ENCODE measurements at regions not wholly inside any gene's neighbourhood (a gene's known extent, or its start where the extent isn't known, plus 50 kb on each side); places are given as distances from the start of the nearest gene placed in this dataset.
A peak's percentile ranks its signal among the peaks of the same experiment; 100 is the strongest.
"Not testable (repeated sequence)": the region's sequence is repeated elsewhere in the genome, so short reads cannot be mapped to it uniquely, and the experiment has no call there.

- DNase-seq (ENCODE audit: low read depth): no peak
Observed at GRCh38 chr1:198933515-198934222, 294.8 kb downstream of the PTPRC start.

GRCh38 chr1:198934426-198934825 is 295.6 kb downstream of the PTPRC start:
- no peak for DNase-seq (ENCODE audit: low read depth)

GRCh38 chr1:198934901-198935305 is 296.1 kb downstream of the PTPRC start:
- DNase-seq (ENCODE audit: low read depth): peak; percentile 63

- peak; percentile 97 for DNase-seq (ENCODE audit: low read depth)
Observed at GRCh38 chr1:198935306-198935921, 296.6 kb downstream of the PTPRC start.

GRCh38 chr1:198936371-198937083 is 297.7 kb downstream of the PTPRC start:
- DNase-seq (ENCODE audit: low read depth): peak; percentile 54

GRCh38 chr1:198937231-198938031 is 298.6 kb downstream of the PTPRC start:
- DNase-seq (ENCODE audit: low read depth): peak; percentile 89

GRCh38 chr1:198939286-198939685 is 300.4 kb downstream of the PTPRC start:
- no peak for DNase-seq (ENCODE audit: low read depth)

GRCh38 chr1:198939956-198940355 is 301.1 kb downstream of the PTPRC start:
- DNase-seq (ENCODE audit: low read depth): no peak

GRCh38 chr1:198942466-198942865 is 303.6 kb downstream of the PTPRC start:
- no peak for DNase-seq (ENCODE audit: low read depth)

GRCh38 chr1:198943484-198944187 is 304.8 kb downstream of the PTPRC start:
- no peak for DNase-seq (ENCODE audit: low read depth)

- DNase-seq (ENCODE audit: low read depth): no peak
Observed at GRCh38 chr1:198947456-198947855, 308.6 kb downstream of the PTPRC start.

GRCh38 chr1:198948895-198949659 is 310.2 kb downstream of the PTPRC start:
- DNase-seq (ENCODE audit: low read depth): no peak

GRCh38 chr1:198950036-198950435 is 311.2 kb downstream of the PTPRC start:
- no peak for DNase-seq (ENCODE audit: low read depth)

- DNase-seq (ENCODE audit: low read depth): no peak
Observed at GRCh38 chr1:198955085-198955484, 316.2 kb downstream of the PTPRC start.

GRCh38 chr1:198957044-198957443 is 318.2 kb downstream of the PTPRC start:
- no peak for DNase-seq (ENCODE audit: low read depth)

- DNase-seq (ENCODE audit: low read depth): no peak
Observed at GRCh38 chr1:198959032-198959431, 320.2 kb downstream of the PTPRC start.

GRCh38 chr1:198959676-198960075 is 320.8 kb downstream of the PTPRC start:
- DNase-seq (ENCODE audit: low read depth): no peak

- not testable (repeated sequence) for DNase-seq (ENCODE audit: low read depth)
Observed at GRCh38 chr1:198963796-198964195, 325.0 kb downstream of the PTPRC start.

GRCh38 chr1:198966519-198966918 is 327.7 kb downstream of the PTPRC start:
- DNase-seq (ENCODE audit: low read depth): no peak

- DNase-seq (ENCODE audit: low read depth): no peak
Observed at GRCh38 chr1:198967566-198967965, 328.7 kb downstream of the PTPRC start.

- no peak for DNase-seq (ENCODE audit: low read depth)
Observed at GRCh38 chr1:198968866-198969265, 330.0 kb downstream of the PTPRC start.

Data from Daoy (cell line).